D721Med (cell line): ENCODE measurements at regions not wholly inside any gene's neighbourhood (a gene's known extent, or its start where the extent isn't known, plus 50 kb on each side); places are given as distances from the start of the nearest gene placed in this dataset.

ENCODE experiments used
- DNase-seq: peaks from one replicate; pipeline ENCODE4 v3.0.0; 2011; ENCODE audit warnings: low spot score; ENCODE audit not compliant: insufficient read length
- FAIRE-seq: peaks from 2 replicates; lab custom pipeline; 2011; peaks lifted over from hg19 to GRCh38; lab: Jason Lieb, UNC
- TF ChIP-seq, protein P1 (sequence below): IDR thresholded peaks from 2 replicates; pipeline ENCODE4 v1.5.1; 2012; ENCODE audit warnings: mild to moderate bottlenecking, control low read depth; ENCODE audit not compliant: insufficient read depth; ENCODE audit errors: missing control alignments

DNA sequence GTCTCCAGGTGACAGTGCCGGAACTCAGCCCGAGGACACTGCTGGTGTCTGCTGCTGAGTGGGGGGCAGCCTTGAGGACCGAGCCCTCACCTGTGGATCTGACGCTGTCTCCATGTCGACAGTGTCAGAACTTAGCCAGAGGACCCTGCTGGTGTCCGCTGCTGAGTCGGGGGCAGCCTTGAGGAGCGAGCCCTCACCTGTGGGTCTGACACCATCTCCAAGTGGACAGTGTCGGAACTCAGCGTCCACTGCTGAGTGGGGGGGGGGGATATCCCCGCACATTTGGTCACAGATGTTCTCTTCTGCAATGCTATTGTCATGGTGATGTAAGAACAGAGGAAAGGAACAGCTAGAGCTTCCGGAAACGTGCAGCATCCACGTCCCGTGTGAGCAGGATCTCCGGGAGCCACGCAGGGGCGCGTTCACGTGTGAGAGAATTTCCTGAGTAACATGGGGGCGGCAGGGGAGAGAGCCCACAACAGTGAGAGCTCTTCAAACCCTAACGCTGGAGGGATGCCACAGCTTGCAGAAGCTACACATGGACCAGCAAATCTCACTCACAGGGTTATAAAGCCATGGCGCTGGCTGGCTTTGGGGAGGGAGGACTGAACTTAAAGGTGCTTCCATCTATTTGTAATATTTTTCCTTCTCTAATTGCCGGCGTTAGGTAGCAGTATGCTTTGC is 250.7 kb upstream of the SALL3 start:
- TF ChIP-seq, protein P1, sequence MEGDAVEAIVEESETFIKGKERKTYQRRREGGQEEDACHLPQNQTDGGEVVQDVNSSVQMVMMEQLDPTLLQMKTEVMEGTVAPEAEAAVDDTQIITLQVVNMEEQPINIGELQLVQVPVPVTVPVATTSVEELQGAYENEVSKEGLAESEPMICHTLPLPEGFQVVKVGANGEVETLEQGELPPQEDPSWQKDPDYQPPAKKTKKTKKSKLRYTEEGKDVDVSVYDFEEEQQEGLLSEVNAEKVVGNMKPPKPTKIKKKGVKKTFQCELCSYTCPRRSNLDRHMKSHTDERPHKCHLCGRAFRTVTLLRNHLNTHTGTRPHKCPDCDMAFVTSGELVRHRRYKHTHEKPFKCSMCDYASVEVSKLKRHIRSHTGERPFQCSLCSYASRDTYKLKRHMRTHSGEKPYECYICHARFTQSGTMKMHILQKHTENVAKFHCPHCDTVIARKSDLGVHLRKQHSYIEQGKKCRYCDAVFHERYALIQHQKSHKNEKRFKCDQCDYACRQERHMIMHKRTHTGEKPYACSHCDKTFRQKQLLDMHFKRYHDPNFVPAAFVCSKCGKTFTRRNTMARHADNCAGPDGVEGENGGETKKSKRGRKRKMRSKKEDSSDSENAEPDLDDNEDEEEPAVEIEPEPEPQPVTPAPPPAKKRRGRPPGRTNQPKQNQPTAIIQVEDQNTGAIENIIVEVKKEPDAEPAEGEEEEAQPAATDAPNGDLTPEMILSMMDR: no peak
- FAIRE-seq (no peak), DNase-seq (no peak)

DNA sequence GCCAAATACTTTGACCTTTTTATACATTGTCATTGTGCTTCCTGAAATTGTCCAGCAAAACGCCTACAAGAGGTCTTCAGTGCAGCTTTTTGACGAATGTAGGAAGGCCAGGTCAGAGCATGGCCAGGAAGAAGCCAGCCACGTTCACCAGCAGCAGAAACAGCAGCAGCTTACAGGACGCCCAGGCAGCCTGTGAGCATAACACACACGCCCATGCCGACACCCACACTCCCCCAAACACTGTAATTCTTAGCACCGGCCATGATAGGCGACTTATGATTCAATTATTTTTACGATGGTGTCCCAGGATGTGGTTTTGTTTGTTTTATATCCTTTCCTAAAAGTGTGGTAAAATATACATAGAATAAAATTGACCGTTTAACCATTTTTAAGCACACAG is 249.1 kb upstream of the SALL3 start:
- FAIRE-seq (no peak), DNase-seq (no peak)
- TF ChIP-seq, protein P1: no peak

DNA sequence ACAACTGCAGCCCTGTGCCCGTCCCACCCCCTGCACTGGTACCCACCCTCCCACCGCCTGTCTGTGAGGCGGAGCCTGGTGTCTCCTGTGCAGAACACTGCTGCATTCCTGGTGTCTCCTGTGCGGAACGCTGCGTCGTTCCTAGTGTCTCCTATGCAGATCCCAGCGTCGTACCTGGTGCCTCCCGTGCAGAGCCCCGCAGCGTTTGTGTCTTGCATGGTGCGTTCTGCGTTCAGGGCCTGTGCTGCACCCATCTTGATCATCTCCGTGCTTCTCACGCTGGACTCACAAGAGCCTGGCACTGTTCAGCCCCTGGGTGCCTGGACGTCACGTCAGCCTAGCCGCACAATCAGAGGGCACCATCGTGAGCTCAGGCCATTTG is 248.6 kb upstream of the SALL3 start:
- TF ChIP-seq, protein P1: no peak
- DNase-seq (no peak), FAIRE-seq (no peak)

DNA sequence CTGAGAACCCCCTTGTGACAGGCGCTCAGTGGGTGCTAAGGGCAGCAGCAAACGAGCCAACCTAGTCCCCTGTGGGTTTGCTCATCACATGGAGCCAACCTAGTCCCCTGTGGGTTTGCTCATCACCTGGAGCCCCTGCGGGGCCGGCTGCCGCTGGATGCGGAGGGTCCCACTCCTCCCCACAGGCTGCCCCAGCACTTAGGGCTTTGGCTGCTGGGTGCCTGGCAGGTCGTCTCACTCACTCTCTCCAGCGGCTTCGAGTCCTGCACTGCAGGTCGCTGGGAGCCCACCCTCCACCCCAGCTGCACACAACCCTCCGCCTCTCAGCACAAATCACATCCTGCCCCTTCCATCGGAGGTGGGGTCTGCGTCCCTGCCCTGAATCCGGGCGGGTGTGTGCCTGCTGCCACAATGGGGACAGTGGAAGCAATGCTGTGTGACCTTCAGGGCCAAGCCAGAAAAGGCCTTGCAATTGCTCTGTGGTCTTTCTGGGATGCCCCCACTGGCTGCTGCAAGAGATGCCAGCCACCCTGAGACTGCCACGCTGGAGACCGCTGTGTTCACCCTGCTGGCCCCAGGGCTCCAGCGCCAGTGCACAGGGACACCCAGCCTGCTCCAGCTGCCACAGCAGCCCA is 248.1 kb upstream of the SALL3 start:
- no peak for FAIRE-seq
- TF ChIP-seq, protein P1: no peak
- no peak for DNase-seq

DNA sequence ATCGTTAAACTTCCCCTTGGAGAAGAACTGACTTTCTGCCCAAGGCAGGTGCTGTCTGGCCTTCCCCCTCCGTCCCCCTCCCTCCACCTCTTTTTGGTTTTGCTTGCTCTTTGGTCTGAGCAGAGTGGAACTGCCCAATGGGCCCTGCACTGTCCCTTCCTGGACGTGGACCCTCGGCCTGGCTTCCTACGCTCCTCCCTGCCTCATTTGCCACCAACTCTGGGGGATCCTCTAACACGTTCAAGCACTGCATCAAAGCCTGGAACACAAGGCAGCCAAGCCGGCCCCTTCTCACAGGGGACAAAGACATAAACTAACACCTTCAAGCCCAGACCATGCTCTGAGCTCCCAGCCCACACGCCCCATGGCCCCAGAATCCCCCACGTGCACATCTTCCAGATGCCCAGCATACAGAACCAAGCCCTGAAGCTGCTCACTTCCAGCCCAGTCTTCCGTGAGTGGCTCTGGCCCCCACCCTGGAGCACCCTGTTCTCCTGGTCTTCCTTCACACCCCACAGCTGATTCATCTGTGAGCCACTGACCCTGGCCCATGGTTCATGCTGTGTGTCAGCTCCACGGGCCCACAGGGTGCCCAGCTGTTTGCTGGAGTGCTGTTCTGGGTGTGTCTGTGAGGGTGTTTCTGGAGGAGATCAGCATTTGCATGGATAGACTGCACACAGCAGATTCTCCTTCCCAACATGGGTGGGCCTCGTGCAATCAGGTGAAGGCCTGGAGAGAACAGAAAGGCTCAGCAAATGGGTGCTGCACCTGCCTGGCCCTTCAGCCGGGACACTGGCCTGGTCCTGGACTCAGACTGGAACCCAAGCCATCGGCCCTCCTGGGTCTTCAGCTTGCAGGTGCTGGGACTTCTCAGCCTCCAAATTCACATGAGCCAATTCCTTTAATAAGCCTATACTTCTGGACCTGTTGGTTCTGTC is 247.1 kb upstream of the SALL3 start:
- TF ChIP-seq, protein P1: no peak
- DNase-seq (no peak), FAIRE-seq (no peak)

DNA sequence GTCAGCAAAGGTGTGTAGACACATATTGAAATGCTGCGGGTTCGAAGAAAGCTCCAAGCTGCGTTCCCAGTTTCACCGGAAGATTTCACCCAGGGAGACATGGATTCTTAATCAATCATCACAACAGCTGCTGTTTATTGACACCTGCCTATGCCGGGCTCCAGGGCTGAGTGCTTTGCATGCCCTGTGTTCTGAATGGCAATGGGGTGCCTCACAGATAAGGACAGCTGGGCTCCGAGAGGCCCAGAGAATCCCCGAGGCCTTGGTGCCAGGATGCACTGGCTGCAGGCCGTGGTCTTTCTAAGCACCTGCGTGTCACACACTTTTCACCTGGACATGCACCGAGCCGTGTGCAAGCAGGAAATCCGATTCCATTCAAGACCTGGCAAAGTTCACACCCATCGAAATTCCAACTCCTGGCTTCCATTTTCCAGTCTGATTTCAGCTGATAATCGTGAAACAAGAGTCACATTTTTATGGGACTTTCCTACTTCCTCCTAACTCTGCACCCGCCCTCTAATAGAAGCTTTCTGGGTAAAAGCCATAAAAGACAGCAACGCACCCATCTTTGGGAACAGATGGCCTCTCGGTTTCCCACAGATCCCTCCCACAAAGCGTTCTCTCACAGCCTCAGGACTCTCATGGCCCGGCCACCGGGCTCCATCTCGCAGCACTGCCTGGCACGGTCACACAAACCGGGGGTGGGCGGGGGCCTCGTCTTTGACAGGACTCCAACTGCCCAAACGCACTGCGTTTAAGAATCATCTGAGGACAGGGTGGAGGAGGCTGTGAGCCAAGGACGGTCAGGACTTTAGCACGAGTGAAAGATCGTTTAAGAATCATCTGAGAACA is 245.6 kb upstream of the SALL3 start:
- no peak for FAIRE-seq
- TF ChIP-seq, protein P1: no peak
- DNase-seq: no peak
